ENCODE measurements at regions not wholly inside any gene's neighbourhood (a gene's known extent, or its start where the extent isn't known, plus 50 kb on each side); places are given as distances from the start of the nearest gene placed in this dataset.

DNA sequence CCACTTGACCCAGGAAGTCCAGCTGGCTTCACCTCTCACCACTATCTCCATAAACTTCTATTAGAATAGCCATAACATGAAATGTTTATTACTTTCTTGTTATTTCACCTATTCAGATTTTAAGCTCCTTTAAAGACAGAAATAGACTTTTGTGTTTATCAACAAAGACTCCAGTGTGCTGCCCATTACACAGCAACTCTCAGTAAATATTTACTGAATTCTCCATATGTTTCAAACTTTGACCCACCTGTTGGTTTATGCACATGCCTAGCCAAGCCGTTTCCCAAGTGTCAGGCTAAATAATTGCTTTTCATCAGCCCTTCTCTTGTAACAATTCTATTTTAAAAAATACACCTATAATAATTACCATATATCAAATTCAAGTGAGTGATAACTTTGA, 242.9 kb upstream of the NEIL3 start:
- TF ChIP-seq GATA3 (IDR thresholded peaks at IDR 0.05; ENCODE audit: low read depth, low read length) (no peak), GATA2 (IDR thresholded peaks at IDR 0.05; ENCODE audit: low read depth, low read length) (no peak)

DNA sequence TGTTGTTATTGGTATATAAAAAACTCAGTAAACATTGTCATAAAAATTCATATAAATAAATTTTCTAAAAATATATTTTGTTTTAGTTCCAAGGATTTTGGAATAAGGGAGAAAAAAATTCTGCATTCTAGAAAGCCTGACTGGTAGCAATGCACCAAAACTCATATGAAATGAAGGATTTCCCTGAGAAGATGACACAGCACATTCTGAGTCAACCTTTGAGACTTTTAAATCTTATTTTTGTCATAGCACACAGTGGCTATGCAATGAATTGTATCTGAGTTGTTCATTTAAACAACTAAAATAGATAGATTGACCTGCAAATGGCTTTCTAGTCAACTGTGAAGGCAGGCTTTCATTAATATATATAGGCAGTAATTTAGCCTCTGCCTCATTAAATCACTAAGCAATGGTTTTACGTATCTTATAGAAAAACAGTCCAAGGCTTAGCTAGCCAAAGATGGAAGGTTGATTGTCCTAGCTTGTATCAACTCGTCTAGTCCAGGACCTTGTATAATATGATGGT, 239.1 kb upstream of the NEIL3 start:
- TF ChIP-seq GATA2 (IDR thresholded peaks at IDR 0.05; ENCODE audit: low read depth, low read length) (no peak), GATA3 (IDR thresholded peaks at IDR 0.05; ENCODE audit: low read depth, low read length) (no peak)

DNA sequence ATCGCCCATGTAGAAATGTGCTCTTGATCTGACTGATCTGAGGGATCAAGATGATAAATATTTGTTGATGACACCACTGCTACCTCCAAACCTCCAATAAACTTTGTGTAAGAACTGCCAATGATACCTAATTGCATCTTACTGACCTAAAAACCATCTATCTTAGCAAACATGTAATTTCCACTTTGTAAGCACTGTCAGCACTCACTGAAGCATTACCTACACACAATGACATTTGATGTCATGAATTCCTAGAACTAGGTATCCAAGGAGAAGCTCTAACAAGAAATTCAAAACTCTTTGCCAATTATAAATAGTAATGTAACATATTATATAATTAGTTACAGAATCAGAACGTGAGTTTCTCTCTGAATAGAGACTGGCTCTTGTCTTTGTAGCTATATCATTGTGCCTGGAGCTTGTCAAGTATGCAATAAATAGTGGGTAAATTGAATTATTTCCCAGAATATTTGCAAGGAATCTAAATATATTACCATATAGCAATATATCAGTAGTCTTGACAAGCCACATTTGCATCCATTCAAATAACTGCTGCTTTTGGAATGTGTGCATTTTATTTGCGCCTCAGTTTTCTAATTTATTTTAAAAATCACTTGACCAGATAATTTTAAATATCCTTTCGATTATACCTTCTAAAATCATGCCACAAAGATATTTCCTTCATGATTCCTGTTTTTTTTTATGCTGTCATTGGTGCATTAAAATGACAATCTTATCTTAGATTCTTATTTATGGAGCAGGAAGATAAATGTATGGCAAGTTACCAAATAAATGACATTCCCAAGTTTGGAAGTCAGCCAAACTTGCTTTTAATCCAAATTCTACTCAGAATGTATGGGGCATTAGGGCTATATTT, 232.3 kb upstream of the NEIL3 start:
- TF ChIP-seq GATA2 (IDR thresholded peaks at IDR 0.05; ENCODE audit: low read depth, low read length), result no peak
- peak; percentile 84 for TF ChIP-seq GATA3 (IDR thresholded peaks at IDR 0.05; ENCODE audit: low read depth, low read length)

DNA sequence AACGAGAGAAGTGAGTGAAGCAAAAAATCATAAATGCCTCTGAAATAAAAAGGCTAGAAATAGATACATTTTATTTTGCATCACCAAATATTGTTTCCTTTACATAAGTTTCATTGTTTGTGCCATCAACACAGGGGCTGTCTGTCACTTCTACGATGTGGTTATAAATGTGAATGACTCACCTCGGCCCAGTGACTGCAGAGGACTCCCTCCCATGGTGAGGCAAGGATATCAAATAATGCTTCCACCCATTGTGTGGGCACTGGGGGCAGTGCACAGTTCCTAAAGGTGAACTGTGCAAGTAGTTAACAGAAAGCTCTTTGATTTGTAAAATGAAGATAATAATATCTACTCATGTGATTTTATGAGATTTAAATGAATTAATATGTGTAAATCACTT, 230.3 kb upstream of the NEIL3 start:
- TF ChIP-seq GATA2 (IDR thresholded peaks at IDR 0.05; ENCODE audit: low read depth, low read length) (no peak), GATA3 (IDR thresholded peaks at IDR 0.05; ENCODE audit: low read depth, low read length) (no peak)

DNA sequence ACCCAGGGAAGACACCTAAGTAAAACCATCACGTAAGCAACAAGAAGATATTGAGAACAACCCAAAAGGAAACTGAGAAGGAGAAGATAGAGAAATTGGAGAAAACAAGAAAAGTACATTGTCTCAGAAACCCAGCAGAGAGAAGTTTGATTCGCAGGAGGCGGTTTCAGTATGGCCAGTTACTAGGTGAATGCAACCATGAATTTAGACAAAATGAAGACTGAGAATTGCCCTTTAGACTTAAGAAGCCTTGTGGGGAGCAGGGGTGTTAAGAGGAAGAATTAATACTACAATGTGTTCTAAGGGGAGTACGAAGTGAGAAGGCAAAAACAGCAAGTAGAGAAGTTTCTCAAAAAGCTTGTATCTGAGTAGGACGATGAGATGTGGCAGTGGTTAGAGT, 229.3 kb upstream of the NEIL3 start:
- TF ChIP-seq GATA2 (IDR thresholded peaks at IDR 0.05; ENCODE audit: low read depth, low read length) (no peak), GATA3 (IDR thresholded peaks at IDR 0.05; ENCODE audit: low read depth, low read length) (no peak)

DNA sequence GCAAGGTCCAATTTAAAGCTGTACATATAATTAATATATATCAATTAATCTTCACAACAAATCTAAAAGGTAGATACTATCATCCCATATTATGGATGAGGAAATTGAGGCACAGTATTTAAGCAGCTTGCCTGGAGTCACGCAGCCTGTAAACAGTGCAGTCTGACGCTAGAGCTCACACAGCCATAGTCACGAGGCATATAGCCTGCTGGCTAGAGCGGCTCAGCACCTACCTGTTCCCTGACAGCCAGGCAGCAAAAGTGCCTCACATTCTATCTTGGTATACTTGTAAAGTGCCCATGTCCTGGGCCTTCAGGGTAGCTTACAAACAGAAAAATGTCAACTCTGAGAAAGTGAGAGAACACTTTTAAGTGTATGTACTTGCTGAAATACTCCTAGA, 222.6 kb upstream of the NEIL3 start:
- TF ChIP-seq GATA2 (IDR thresholded peaks at IDR 0.05; ENCODE audit: low read depth, low read length) (no peak), GATA3 (IDR thresholded peaks at IDR 0.05; ENCODE audit: low read depth, low read length) (no peak)

DNA sequence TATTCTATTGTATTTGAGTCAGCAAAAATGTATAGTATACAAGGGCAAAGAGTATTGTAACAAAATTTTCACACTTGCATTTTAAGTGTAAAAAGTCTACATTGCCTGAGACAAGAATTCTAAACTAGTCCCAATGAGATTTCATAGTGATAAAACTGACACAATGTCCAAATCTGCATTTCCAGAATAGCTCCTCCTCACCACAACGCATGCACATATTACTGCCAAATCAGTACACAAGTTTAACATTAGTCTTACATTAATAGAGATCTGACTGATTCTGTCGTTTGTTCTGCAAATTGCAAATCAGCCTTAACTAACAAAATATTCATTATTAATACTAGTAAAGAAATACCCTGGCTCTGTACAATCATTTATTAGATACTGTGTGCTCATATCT, 222.2 kb upstream of the NEIL3 start:
- no peak for TF ChIP-seq GATA2 (IDR thresholded peaks at IDR 0.05; ENCODE audit: low read depth, low read length)
- TF ChIP-seq GATA3 (IDR thresholded peaks at IDR 0.05; ENCODE audit: low read depth, low read length), result no peak

DNA sequence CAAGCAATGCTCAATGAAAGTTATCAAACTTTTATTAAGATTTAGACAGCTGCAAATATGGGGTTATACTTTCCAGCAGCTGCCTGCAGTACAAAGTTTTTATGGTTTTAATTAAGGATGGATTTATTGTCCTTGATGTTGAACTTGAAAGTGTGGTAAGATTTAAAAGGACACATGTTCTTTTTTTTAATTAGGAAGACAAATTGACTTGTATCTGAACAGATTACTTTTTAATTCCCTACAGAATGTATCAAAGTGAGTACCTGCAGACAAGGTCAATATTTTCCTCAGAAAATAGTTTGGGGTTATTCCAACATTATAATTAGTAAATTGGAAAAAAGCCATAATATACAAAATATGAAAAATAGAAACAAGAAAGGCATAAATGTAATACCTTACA, 218.2 kb upstream of the NEIL3 start:
- TF ChIP-seq GATA3 (IDR thresholded peaks at IDR 0.05; ENCODE audit: low read depth, low read length) (no peak), GATA2 (IDR thresholded peaks at IDR 0.05; ENCODE audit: low read depth, low read length) (no peak)

DNA sequence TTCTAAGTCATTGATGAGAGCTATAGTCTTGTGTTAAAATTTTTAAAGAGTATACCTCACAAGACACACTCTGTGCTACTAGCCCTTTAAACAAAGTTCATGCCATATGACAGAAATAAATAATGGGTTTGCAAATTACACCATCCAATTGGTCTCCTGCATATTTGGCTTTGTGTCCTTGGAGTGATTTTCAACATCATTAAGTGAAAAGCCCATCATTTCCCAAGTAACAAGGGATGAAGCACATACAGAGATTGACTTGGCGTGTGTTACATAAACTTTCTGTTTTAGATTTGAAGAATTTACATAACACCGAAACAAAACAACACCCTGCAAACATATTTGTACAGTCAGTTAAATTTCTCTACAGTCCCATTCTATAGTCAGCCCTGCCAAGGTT, 216.9 kb upstream of the NEIL3 start:
- TF ChIP-seq GATA3 (IDR thresholded peaks at IDR 0.05; ENCODE audit: low read depth, low read length), result no peak
- TF ChIP-seq GATA2 (IDR thresholded peaks at IDR 0.05; ENCODE audit: low read depth, low read length), result no peak

DNA sequence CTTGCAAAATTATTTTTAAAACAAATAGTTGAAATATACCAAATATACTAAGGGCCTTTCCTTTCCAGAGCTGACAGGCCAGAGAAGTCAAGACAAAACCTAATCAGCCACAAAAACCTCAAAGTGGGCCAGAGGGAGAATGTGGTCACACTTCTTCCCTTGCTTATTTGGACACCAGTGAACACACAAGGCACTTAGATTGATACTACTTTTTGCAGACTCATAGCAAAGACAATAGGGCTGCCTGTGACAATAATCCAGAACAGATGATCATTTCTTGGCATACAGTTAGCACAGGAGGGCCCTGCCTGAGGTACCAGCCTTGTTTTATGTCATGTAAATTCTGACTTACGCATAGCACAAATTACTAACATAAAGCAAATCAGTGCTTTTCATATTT, 215.7 kb upstream of the NEIL3 start:
- TF ChIP-seq GATA2 (IDR thresholded peaks at IDR 0.05; ENCODE audit: low read depth, low read length) (no peak), GATA3 (IDR thresholded peaks at IDR 0.05; ENCODE audit: low read depth, low read length) (no peak)

DNA sequence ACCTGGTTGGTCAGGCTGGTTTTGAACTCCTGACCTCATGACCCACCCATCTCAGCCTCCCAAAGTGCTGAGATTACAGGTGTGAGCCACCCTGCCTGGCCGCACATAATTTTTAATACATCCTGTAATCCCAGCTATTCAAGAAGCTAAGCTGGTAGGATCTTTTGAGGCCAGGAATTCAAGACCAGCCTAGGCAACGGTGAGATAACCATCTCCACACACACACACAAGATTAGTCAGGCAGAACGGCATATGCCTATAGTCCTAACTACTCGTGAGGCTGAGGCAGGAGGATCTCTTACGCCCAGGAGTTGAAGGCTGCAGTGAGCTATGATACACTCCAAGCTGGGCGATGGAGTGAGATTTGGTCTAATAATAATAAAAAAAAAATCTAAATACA, 212.4 kb upstream of the NEIL3 start:
- TF ChIP-seq GATA3 (IDR thresholded peaks at IDR 0.05; ENCODE audit: low read depth, low read length) (no peak), GATA2 (IDR thresholded peaks at IDR 0.05; ENCODE audit: low read depth, low read length) (no peak)

DNA sequence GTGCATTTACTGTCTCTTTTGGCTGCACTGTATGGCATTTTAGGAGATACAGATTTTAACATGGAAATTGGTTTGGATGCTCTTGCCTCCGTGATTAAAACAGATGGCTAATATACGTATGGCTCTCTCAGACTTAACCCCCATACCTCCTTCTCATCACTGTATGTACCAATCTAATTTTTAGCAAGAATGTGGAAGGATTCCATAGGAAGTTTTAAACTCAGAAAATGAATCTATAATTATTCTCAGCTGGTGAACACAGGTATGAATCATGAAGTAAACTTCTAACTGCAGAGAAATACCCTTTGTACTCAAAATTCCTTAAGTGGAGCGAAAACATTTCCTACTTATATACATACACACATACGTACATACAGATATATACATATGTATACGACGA, 210.5 kb upstream of the NEIL3 start:
- TF ChIP-seq GATA2 (IDR thresholded peaks at IDR 0.05; ENCODE audit: low read depth, low read length), result no peak
- TF ChIP-seq GATA3 (IDR thresholded peaks at IDR 0.05; ENCODE audit: low read depth, low read length), result no peak

DNA sequence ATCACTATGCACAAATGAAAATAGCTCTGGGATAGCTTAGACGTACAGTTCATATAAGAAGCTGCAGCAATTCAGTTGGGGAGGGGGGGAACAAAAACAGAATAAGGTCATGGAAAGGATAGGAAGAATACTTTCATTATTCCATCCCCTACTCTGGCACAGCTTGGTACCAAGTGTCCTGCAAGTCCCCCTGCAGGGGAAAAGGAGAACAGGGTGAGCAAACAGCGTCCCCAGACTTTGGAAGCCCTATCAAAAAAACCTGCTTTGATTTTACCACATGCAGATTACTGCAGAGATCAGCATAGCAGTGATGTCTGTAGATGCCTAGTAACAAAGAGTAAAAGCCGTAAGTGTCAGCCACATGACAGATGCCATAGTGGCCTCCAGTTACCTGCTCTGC, 209.4 kb upstream of the NEIL3 start:
- TF ChIP-seq GATA2 (IDR thresholded peaks at IDR 0.05; ENCODE audit: low read depth, low read length) (no peak), GATA3 (IDR thresholded peaks at IDR 0.05; ENCODE audit: low read depth, low read length) (no peak)

DNA sequence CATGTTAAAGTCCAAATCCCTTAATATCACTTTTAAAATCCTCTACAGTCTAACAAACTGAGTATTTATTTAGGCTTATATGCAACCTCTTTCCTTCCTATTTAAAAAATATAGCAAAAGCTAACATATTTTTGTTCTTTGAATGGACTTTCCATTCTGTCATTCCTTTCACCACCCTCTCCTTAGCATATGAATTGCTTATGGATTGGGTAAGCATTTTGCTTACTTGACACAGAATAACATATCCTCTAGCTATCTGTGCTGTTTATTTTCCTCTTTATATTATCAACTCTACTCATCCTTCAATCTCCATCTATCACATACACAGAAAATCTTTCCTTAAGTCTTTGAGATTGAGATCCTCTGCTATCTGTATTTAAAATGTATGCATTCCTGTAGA, 206.1 kb upstream of the NEIL3 start:
- TF ChIP-seq GATA2 (IDR thresholded peaks at IDR 0.05; ENCODE audit: low read depth, low read length), result no peak
- no peak for TF ChIP-seq GATA3 (IDR thresholded peaks at IDR 0.05; ENCODE audit: low read depth, low read length)

DNA sequence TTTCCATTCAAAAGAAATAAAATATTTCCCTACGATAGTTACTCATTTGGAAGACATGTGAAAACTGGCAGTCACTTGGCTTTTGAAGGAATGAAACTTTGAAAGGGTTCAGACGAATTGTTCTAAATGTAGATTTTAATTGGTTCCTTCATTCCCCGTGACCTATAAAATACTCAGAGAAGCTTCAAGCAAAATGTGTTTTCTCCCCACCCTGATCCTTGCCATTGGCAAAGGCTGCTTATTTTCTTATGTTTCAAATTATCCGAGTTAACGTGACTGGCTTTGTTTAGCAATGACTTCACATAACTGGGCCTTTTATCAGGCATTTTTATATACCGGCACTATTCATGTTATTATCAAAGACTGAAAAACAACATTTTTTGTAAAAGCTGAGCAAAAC, 204.1 kb upstream of the NEIL3 start:
- TF ChIP-seq GATA3 (IDR thresholded peaks at IDR 0.05; ENCODE audit: low read depth, low read length) (no peak), GATA2 (IDR thresholded peaks at IDR 0.05; ENCODE audit: low read depth, low read length) (no peak)
